HG02973 (cell line): ENCODE measurements at regions not wholly inside any gene's neighbourhood (a gene's known extent, or its start where the extent isn't known, plus 50 kb on each side); places are given as distances from the start of the nearest gene placed in this dataset.

Experiments used
- ATAC-seq: cut with Tn5 transposase; IDR thresholded peaks from one replicate; pipeline ENCODE4 v1.9.1; 2021; ENCODE audit warnings: moderate library complexity; ENCODE audit not compliant: unreplicated experiment

DNA sequence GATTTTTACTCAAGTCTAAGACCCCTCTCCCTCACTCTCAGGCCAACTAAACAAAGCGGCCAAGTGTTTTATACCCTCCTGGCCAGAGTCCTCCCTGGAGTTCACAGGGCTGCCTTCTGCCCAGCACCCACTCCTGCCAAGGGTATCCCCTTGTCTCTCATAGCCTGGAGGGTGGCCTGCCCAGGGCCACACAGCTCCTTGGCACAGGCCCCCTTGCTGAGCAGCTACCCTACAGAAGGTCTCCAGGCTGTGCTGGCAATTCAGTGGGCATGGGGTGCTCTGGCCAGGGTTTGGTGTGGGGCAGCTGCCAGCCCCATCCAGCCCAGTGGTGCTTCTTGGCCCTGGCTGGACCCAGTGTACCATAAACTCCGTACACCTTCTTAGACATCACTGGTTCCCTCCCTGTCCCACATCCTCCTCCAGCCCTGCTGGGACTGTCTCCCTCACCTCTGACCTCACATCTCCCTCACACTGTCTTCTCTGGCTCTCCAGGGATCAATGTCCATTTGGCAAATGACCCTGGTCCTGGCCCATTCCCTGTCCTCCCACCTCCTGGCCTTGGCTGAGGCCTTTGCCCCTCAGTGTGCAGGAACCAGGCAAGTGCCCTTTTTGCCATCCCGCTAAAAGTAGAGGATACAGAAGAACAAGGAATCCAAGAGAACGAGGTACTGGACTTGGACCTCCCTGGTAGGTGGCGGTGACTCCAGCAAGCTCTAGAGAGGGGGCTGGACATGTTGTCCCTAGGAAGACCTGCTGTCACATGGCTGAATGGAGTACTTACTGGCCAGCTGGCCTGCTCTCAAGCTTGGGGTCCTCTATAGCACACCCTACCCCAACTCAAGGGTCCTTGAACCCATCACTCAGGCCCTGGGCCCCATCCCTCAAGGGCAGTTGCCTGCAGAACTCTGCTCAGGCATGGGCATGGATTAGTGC, 50.0 kb upstream of the TRPM1 start:
- no peak for ATAC-seq

DNA sequence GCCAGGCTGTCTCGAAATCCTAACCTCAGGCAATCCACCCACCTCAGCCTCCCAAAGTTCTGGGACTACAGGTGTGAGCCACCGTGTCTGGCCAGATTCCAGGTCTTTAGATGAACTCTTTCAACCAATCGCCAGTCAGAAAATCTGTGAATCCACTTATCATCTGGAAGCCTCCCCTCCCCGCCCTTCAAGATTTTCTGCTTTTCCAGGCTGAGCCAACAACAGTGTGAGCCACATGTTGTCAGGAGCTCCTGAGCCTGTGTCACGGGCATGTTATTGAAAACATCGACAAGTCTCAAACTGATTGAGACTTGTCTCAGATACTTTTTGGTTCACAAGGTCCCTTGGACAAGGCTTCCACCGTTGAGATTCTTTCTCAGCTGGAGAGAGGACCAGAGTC, 52.0 kb upstream of the TRPM1 start:
- ATAC-seq = no peak

DNA sequence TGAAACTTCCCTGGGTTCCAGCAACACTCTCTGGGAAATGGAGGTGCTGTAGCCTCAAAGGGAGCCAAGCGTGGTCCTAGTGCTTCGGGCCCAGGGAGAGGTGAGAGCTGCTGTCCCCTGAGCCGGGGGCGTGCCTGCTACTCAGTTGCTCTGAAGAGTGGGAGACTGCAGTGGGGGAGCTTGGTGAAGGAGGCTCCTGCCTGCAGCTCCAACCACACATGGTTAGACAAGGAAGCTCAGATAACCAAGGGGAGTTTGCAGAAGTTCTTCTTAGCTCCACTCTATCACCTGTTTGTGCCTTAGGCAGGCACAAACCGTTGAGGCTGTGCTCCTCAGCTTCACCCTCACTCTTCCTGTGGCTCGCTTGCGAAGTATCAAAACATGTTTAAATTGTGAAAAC, 53.6 kb upstream of the TRPM1 start:
- ATAC-seq = no peak

DNA sequence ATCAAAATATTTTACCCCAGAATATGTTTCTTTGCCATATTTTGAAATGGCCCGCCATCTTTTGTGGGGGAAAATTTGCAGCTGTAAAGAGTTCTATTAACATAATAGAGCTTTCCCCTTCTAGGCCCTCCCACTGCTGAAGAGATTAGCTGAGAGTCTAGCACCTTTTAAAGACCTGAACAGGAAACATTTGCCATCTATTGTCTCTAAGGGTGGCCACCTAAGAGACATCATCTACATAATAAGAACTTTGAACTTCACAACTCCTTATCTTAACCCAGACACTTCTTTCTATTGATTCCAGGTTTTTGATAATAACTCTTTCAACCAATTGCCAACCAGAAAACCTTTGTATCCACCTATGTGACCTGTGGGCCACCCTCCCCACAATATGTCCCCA, 54.7 kb upstream of the TRPM1 start:
- no peak for ATAC-seq

DNA sequence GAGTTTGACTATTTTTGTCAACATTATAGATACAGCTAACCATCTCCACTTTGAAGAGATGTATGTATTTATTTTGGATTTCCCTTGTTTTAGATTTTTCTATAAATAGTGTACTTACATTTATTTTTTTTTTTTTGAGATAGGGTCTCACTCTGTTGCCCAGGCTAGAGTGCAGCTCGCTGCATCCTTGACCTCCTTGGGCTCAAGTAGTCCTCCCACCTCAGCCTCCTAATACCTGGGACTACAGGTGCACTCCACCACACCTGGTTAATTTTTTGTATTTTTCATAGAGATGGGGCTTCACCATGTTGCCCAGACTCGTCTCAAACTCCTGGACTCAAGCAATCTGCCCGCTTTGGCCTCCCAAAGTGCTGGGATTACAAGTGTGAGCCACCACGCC, 55.3 kb upstream of the TRPM1 start:
- no peak for ATAC-seq

DNA sequence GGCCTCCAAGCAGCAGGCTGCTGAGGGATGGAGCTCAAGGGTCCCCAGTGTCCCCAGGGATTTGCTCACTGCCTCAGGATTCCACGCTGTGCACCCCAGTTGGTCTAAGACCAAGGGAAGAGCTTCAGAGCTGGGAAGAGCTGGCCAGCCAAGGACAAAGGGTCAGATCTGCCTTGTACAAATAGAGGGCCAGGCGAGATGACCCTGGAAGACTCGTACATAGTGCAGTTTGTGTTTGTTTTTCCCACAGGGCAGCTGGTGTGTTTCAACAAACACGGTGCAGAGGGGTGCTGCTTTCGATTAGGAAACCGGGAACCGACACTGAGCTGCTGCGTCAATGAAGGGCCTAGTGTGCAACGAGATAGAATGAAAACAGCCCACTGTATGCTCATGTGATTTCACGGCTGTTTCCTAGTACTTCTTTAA, 56.1 kb upstream of the TRPM1 start:
- ATAC-seq = no peak

DNA sequence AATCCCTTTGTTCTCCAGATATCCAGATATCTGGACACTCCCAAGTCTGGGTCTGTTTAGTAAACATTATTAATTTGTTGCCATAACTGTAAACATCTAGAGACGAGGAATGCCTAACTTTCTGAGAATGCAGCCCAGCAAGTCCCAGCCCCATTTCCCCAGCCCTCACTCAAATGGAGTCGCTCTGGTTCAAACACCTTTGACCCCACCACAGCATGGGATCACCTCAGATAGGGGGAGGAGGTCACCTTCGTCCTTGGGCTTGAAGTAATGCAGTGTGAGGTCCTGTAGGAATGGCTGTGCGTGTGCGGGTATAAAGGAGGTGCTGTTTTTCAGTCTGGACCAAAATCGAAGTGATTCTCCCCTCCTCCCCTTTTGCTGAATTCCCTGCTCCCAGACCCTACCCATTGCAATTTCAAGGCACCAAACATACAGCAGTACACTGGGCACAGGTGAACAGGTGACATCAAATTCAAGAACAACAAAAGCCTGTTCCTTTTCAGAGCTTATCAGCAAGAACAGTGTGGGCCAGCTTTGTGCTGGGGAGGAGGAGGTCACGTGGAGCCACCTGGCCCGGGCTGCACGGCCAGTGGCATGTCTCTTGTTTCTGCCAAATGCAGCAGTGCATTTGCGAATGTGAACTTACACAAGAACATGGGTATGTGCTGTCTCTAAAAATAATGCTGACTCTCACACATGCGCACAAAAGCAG, 57.5 kb upstream of the TRPM1 start:
- no peak for ATAC-seq

DNA sequence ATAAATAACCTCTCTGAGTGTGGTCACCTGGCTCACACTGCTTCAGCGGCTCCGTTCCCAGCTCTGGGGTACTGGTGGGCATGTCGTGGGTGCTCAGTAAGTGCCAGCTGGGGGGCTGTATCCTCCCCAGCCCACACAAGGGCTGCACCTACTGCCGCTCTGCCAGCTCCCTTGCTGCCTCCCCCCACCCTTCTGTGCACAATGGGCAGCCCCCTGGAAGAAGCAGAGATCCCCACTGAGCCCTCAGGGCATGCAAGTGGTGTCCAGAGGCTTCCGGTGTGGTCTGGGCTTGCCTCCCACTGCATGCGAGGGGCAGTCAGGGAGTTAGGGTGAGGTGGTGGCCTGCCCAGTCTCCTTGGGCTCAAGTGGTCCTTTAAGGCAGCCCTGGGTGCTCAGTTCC, 58.3 kb upstream of the TRPM1 start:
- ATAC-seq = no peak

DNA sequence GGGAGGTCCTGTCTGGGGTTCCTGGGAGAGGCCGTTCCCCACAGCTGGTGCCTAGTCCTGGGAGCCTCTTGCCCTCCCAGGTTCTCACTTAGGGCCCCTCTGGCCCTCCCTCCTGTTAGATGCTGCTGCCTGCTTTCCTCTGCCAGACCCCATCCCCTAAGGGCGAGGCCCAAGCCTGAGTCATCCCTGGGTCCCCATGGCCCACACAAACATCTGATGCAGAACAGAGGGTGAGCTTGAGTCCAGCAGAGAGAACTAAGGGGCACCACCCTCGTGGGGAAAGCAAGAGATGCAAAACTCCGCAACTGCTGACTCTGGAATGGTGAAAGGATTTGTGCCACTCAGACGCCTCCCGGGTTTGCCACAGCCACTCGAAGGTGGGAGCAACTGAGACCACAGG, 58.8 kb upstream of the TRPM1 start:
- ATAC-seq = no peak

DNA sequence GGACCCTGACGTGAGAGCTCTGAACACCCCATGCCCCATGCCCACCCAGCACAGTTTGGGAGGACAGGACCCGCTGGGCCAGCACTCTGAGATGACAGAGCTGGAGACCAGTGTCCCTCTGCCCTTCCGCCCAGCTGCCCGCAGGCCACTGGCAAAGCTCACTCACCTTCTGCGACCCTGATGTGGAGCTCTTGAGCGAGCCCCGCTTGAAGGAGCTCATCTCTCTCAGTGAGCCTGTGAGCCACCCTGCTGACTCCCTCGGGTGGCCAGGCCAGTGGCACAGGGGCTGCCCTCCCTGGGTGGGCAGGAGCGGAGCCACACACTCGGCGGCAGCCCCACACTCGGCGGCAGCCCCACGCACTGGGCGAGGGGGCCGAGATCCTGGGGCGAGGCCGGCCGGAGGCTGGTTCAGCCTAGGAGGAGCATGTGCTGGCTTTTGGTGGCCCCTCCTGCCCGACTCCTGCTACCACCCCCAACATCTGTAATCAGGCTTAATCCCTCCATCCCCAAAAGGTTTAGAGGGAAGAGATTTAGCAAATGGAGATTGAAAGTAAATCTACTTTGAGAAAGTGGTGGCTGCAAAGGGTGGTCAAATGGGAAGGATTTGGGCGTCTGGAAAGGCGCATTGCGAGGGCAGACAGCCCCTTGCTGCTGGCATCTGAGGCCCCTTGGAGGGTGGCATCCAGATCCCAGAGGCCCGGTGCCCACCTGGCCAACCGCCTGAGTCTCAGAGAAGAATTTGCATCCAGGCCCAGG, 59.4 kb upstream of the TRPM1 start:
- ATAC-seq = no peak

DNA sequence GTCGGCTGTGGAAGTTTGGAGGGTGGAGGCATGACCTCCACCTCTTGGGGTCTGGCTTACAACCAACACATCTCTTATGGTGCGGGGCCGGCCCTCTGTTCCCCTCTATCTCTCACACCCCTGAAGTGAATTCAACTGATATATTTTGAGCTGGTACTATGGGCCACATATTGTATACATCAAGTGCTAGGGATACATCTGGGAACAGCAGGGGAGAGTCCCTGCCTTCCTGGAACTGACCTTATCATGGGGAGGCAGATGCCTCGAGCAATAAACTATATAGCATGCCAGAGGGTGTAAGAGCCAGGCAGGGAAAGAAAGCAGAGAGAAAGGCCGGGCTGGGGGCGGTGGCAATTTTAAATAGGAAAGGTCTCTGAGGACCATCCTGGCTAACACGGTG, 60.4 kb upstream of the TRPM1 start:
- ATAC-seq = no peak

DNA sequence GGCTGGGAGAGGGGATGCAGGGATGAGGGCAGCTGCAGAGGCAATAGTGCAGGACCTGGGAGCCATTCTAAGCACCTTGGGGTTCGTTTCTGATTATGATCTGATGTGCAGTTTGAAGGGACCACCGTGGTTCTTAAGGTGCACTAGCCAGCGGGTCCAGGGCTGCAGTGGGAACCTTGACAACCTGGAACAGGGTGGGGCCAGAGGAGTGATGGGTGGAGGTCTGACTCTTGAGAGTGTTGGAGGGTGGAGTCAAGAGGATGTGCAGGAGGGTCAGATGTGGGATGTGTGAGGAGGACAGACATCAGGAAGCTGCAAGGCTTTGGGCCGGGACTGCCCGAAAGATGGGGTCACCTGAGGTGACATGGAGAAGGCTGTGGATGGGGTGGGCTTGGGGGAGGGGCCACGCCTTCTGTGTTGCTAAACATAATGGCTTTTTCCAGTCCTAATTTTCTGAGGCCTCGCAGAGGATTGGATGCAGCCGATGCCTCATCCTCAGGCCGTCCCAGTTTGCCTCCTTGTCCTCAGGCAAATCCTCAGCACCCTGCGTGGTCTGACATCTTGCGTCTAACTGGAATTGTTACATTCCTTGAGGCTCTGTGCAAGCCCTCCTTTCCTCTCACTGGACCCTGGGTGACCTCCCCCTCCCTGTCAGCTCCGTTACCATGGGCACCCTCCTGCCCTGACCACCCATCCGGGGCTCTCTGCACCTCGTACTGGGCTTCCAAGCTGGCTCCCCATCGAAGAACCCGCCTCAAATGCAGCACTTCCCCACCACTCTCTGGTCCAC, 61.4 kb upstream of the TRPM1 start:
- ATAC-seq = no peak

DNA sequence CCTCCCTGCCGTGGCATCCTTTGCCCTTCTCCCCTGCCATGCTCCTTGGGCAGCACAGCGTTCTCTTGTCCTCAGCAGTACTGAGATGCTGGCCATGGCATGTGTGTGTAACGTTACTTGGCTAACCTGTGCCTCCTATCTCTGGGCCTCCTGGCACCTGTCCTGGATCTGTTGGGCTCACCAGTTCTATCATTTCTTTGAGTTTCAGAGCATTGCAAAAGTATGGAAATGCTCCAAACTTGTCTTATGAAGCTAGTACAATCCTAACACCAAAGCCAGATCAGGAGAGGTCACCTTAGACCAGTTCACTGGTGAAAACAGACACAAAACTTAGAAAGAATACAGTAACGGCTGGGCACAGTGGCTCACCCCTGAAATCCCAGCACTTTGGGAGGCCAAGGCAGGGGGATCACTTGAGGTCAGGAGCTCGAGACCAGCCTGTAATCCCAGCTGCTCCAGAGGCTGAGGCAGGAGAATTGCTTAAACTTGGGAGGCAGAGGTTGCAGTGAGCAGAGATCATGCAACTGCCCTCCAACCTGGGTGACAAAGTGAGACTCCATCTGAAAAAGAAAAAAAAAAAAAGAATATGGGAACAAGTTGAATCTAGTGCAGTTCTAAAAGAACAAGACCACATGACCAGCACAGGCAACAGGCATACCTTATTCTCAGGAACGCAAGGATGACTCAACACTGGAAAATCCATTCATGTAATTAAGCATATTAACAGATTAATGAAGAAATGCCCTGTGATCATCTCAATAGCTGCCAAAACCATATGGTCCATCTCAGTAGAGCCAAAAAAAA, 62.4 kb upstream of the TRPM1 start:
- no peak for ATAC-seq

DNA sequence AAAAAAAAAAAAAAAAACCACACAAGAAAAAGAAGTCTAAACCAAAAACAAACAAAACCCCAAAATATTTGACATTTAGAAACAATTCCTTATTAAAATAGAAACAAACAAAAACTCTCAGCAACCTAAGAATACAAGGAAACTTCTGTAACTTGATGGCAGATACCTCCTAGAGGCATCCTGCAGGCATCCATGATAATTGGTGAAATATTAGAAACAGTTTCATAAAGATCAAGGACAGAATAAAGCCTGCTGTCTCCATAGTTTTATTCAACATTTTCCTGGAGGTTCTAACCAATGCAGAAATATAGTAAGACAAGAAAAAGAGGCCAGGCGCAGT, 63.0 kb upstream of the TRPM1 start:
- ATAC-seq = no peak

DNA sequence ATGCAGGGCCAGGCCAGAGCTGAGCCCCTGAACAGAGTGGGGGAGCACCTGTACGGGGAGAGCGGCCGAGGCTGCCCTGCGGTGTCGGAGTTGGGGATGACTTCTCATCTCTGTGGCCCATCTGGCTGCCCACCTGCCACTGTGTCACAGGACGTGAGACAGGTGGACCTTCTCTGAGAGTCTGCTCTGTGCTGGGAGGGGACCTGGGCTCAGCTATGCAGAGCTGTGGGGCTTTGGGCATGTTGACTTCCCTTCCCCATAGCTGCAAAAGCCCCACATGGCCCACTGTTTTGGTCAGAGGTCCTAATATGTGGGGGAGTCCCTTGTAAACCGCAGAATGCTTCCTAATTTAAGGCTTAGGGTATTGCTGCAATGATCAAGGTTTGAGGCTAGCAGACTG, 68.0 kb upstream of the TRPM1 start:
- no peak for ATAC-seq

DNA sequence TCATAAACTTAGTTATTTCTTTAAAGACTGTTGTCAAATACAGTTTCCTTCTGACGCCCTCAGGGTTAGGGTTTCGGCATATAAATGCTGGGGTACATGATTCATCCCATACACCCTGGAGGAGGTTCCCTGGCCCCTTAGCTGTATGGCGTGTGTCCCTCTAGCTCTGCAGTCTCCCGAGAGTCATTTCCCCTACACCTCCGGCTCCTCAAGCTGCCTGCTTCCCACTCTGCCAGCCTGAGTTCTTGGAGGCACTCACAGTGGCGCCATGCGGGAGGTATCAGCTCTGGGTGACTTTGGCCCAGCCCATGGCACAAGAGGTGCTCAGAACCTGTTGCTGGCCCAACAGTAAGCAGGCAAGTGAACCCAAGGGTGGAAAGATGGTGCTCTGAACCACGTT, 70.2 kb upstream of the TRPM1 start:
- no peak for ATAC-seq

DNA sequence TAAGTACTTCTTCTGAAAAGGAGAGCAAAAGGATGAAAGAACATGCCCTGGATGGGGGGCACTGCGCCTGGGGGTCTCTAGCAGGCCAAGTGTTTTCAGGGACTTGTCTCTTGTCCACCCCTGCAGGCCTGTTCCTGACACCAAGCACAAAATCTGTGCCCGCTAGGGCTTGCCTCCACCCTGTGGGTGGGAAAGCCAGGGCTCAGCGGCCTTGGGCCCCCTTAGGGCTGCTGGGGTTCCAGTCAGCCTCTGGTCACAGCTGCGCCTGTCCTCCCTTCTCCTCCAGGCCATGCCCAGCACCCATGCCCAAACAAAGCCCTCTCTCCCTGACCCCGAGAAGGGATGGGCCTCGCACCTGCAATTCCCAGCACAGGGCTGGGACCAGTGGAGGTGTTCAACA, 71.1 kb upstream of the TRPM1 start:
- no peak for ATAC-seq

DNA sequence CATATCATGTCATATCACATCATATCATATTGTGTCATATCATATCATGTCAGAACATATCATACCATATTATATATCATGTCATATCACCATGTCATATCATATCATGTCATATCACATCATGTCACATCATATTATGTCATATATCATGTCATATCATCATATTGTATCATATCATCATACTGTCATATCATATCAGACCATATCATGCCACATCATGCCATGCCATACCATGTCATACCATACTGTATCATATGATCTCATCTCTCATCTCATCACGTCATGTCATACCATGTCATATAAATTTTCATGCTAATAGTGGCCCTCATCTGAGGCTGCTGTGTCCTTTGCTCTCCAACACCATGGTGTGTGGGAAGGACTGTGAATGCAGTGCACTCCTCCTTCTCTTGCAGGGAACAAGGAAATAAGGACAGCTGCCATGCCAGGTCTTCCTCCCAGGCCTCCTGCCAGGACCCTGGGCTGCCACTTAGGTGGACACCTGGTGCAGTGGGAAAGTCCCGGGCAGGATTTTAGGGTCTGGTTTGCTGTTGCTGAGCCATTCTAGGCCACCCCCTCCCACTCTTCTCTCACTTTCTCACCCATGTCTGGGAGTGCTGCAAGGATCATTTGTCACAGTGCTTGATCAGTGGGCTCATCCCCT, 72.4 kb upstream of the TRPM1 start:
- no peak for ATAC-seq

DNA sequence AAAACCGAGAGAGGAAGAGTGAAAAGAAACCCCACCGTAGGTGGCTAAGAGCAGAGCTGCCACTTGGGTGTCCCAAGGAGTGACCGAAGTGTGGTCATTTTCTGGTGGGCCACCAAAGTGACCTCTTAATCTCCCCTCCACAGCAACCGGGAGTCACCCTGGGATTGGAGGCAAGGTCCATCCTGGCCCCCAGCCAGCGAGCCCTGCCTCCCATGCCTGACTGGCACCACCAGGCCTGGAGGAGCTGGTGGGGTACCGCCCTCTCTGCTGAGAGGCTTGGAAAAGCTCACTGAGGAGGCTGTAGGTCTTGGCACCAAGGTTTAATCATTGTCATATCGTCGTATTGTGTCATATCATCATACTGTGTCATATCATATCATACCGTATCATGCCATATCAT, 74.0 kb upstream of the TRPM1 start:
- no peak for ATAC-seq

DNA sequence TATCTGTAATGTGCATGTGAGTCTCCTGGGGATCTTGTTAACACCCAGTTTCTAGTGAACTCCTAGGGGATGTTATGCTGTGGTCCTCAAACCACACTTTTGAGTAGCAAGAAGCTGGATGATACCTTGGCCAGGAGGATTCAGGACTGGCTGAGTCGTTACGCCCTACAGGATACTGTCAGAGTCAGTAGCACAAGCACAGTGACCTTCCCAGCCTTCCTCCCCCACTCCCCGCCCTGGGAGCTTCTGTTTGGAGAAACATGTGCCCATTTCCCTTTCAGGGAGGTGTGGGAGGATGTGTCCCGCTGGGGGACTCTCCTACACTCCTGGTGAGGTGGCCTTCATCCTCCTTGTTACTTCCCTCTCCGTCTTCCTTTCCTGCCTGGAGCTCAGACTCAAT, 76.4 kb upstream of the TRPM1 start:
- ATAC-seq = no peak
